Mesenchymal stem cell (in vitro differentiated cells and primary cell): ENCODE measurements at regions not wholly inside any gene's neighbourhood (a gene's known extent, or its start where the extent isn't known, plus 50 kb on each side); places are given as distances from the start of the nearest gene placed in this dataset.
A peak's percentile ranks its signal among the peaks of the same experiment; 100 is the strongest.

Experiments used
- DNase-seq: peaks from one replicate; pipeline ENCODE4 v3.0.0-alpha.2; 2013
- H2AFZ ChIP-seq: one replicate; pipeline ENCODE4 v1.6.1; 2013; ENCODE audit warnings: low read depth, mild to moderate bottlenecking, control low read depth, inconsistent platforms, low read length, moderate library complexity
- H2AK5ac ChIP-seq: 2 replicates; pipeline ENCODE4 v1.6.1; 2013; ENCODE audit warnings: low read length, moderate library complexity, mild to moderate bottlenecking, inconsistent platforms; ENCODE audit not compliant: severe bottlenecking
- H2BK120ac ChIP-seq: one replicate; pipeline ENCODE4 v1.6.1; 2013; ENCODE audit warnings: low read depth, mild to moderate bottlenecking, inconsistent platforms, low read length, moderate library complexity
- H2BK12ac ChIP-seq, 2 experiments: one replicate each; pipeline ENCODE4 v1.6.1; 2013; ENCODE audit warnings: inconsistent platforms in 2 of 2, low read length in 2 of 2, mild to moderate bottlenecking in 2 of 2, moderate library complexity in 2 of 2, control low read depth in 1 of 2
- H2BK15ac ChIP-seq: one replicate; pipeline ENCODE4 v1.6.1; 2013; ENCODE audit warnings: mild to moderate bottlenecking, low read depth, inconsistent platforms; ENCODE audit not compliant: poor library complexity, severe bottlenecking
- H2BK5ac ChIP-seq: 2 replicates; pipeline ENCODE4 v1.6.1; 2013; ENCODE audit warnings: low read depth, mild to moderate bottlenecking, low read length, control low read depth, inconsistent platforms; ENCODE audit not compliant: poor library complexity, severe bottlenecking
- H3K14ac ChIP-seq, 2 experiments: one replicate each; pipeline ENCODE4 v1.6.1; 2013; ENCODE audit warnings: inconsistent platforms in 2 of 2, low read length in 2 of 2, control low read depth in 1 of 2, mild to moderate bottlenecking in 1 of 2, moderate library complexity in 1 of 2
- H3K18ac ChIP-seq, 2 experiments: one replicate each; pipeline ENCODE4 v1.6.1; 2013; ENCODE audit warnings: inconsistent platforms in 2 of 2, low read length in 2 of 2, control low read depth in 1 of 2, low read depth in 1 of 2, mild to moderate bottlenecking in 1 of 2
- H3K23ac ChIP-seq, 2 experiments: one replicate each; pipeline ENCODE4 v1.6.1; 2013; ENCODE audit warnings: inconsistent platforms in 2 of 2, low read length in 2 of 2, mild to moderate bottlenecking in 2 of 2, moderate library complexity in 2 of 2, control low read depth in 1 of 2
- H3K27ac ChIP-seq: 2 replicates; pipeline ENCODE4 v1.5.1; 2013; ENCODE audit warnings: mild to moderate bottlenecking, moderate library complexity, low read length, control low read depth, inconsistent platforms; ENCODE audit not compliant: poor library complexity, severe bottlenecking
- H3K27me3 ChIP-seq, 2 experiments: 2 replicates each; pipeline versions ENCODE4 v1.6.1 to v1.7.0; 2013; ENCODE audit warnings: low read length in 2 of 2, mild to moderate bottlenecking in 2 of 2, moderate library complexity in 2 of 2, control low read depth in 1 of 2, inconsistent platforms in 1 of 2; ENCODE audit not compliant: control insufficient read depth in 1 of 2, insufficient read depth in 1 of 2
- H3K36me3 ChIP-seq, 2 experiments: 2 replicates each; pipeline versions ENCODE4 v1.6.1 to v1.7.0; 2013; ENCODE audit warnings: low read length in 2 of 2, control low read depth in 1 of 2, inconsistent platforms in 1 of 2, low read depth in 1 of 2, mild to moderate bottlenecking in 1 of 2; ENCODE audit not compliant: insufficient read depth in 2 of 2, control insufficient read depth in 1 of 2
- H3K4ac ChIP-seq, 2 experiments: one replicate each; pipeline ENCODE4 v1.6.1; 2013; ENCODE audit warnings: inconsistent platforms in 2 of 2, low read length in 2 of 2, mild to moderate bottlenecking in 2 of 2, moderate library complexity in 2 of 2, control low read depth in 1 of 2, low read depth in 1 of 2
- H3K4me1 ChIP-seq: 2 replicates; pipeline ENCODE4 v1.6.1; 2013; ENCODE audit warnings: low read depth, low read length, control low read depth; ENCODE audit not compliant: control insufficient read depth, insufficient read depth
- H3K4me2 ChIP-seq: 2 replicates; pipeline ENCODE4 v1.6.1; 2013; ENCODE audit warnings: low read length, mild to moderate bottlenecking, inconsistent platforms; ENCODE audit not compliant: poor library complexity, severe bottlenecking
- H3K4me3 ChIP-seq, 2 experiments: 2 replicates each; pipeline versions ENCODE4 v1.5.1 to v1.7.0; 2013; ENCODE audit warnings: low read length in 2 of 2, mild to moderate bottlenecking in 2 of 2, control low read depth in 1 of 2, low read depth in 1 of 2; ENCODE audit not compliant: insufficient read depth in 1 of 2
- H3K79me1 ChIP-seq: replicated peaks from 2 replicates; pipeline ENCODE4 v1.6.1; 2013; ENCODE audit warnings: mild to moderate bottlenecking, control low read depth, low read length, inconsistent platforms; ENCODE audit not compliant: poor library complexity, severe bottlenecking
- H3K9ac ChIP-seq: 2 replicates; pipeline ENCODE4 v1.7.0; 2013; ENCODE audit warnings: mild to moderate bottlenecking, low read length, moderate library complexity
- H3K9me3 ChIP-seq: 2 replicates; pipeline ENCODE4 v1.7.0; 2013; ENCODE audit warnings: mild to moderate bottlenecking, low read length; ENCODE audit not compliant: control insufficient read depth
- H4K8ac ChIP-seq: one replicate; pipeline ENCODE4 v1.6.1; 2013; ENCODE audit warnings: inconsistent platforms, mild to moderate bottlenecking, low read length, moderate library complexity
- H4K91ac ChIP-seq: one replicate; pipeline ENCODE4 v1.6.1; 2013; ENCODE audit warnings: mild to moderate bottlenecking, low read length, inconsistent platforms
- WGBS: methylation state at CpG from one replicate; pipeline ENCODE4 v1.1.7; 2013; ENCODE audit warnings: mixed read lengths; 5-methylcytosine and 5-hydroxymethylcytosine counted together

DNA sequence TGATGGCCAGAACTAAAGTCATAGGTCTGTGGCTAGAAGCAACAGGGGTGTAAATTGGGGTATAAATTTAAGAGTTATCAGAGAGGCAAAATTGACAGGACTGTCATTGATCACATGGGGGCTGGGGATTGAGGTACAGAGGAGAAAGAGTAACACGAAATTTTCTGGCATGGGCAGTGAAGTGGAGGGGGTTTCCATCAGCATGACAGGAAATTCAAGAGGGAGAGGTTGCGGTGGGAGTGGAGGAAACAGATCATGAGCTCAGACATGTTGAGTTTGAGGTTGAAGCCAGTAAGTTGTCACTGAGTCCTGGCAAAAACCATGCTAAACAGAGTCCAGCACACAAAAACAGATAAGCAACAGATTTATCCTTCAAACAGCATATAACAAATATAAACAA lies 192.1 kb upstream of the TSC22D1 start:
- Histone ChIP-seq H3K23ac (no peak overlapping the region), H3K36me3 (no peaks in the 10 kb centered on the region), H4K8ac (no peak overlapping the region), H2BK15ac (no peak overlapping the region), H3K9me3 (no peaks in the 10 kb centered on the region), H3K14ac (no peak overlapping the region), H3K27ac (no peak overlapping the region), H2AFZ (no peak overlapping the region), H2BK120ac (no peak overlapping the region), H3K18ac (no peak overlapping the region), H4K91ac (no peak overlapping the region), H2AK5ac (peak overlapping the region; percentile 52), H2BK12ac (peak overlapping the region; percentile 13 to 76), H3K27me3 (no peaks in the 10 kb centered on the region), H3K79me1 (no peaks in the 10 kb centered on the region), H3K4me1 (peaks cover 3% of the 10 kb centered on the region), H3K4me3 (no peak overlapping the region), H3K9ac (no peak overlapping the region), H3K4me2 (no peak overlapping the region), H2BK5ac (no peak overlapping the region), H3K4ac (no peak overlapping the region)
- WGBS = 60% methylated on average over 2 of the region's 2 CpGs
- no peak for DNase-seq

DNA sequence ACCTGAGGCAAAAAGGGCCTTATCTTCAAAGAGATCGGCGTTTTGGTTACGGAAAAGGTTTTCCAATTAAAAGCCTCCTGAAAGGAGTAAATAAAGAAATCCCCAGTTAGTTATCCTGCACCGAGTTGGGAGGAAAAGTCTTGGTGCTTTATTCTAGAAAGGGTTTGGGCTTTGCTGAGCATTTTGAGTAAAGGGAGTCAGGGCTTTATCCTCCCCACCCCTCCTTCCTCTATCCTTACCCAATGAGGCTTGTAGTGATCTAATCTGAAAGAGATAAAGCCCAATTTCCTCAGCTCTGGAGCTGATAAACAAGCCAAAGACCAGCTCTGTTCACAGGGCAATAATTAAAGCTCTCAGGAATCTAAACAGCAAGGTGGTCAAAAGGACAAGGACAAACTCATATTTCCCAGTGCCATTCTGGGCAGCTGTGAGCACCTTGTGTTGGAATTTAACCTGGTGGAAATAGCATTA lies 188.9 kb upstream of the TSC22D1 start:
- H3K9me3 ChIP-seq = no peaks in the 10 kb centered on the region
- H2BK120ac ChIP-seq = no peak overlapping the region
- WGBS = 51% methylated on average over 4 of the region's 4 CpGs
- peaks cover 7% of the 10 kb centered on the region for H3K4me1 ChIP-seq
- no peak overlapping the region for H4K91ac ChIP-seq
- no peak overlapping the region for H2AK5ac ChIP-seq
- no peak overlapping the region for H3K4ac ChIP-seq
- no peak overlapping the region for H3K18ac ChIP-seq
- no peak overlapping the region for H2BK12ac ChIP-seq
- no peak overlapping the region for H3K9ac ChIP-seq
- H2BK15ac ChIP-seq = no peak overlapping the region
- no peak overlapping the region for H3K27ac ChIP-seq
- H3K36me3 ChIP-seq = no peaks in the 10 kb centered on the region
- H2AFZ ChIP-seq = no peak overlapping the region
- no peak overlapping the region for H3K14ac ChIP-seq
- H2BK5ac ChIP-seq = no peak overlapping the region
- H3K27me3 ChIP-seq = no peaks in the 10 kb centered on the region
- H3K23ac ChIP-seq = no peak overlapping the region
- H3K4me3 ChIP-seq = no peak overlapping the region
- H3K79me1 ChIP-seq = no peaks in the 10 kb centered on the region
- DNase-seq = no peak
- H4K8ac ChIP-seq = no peak overlapping the region
- no peak overlapping the region for H3K4me2 ChIP-seq

DNA sequence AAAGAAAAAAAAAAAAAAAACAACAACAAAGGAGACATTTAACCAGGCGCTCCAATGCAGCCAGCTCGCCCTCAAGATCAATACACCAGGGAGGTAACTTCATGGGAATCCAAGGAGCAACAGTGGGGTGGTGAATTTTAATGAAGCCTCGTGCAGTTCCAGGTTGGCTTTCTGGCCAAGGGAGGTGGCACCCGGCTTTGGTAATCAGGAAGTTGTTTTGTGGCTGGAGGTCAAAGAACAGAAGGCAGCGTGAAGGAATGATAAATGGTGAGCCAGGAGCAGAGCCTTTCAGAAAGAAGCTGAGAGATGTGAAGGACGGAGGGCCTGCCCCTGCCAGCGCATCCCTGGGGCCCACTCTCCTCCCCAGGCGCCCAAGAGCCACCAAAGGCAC lies 188.2 kb upstream of the TSC22D1 start:
- WGBS = 60% methylated on average over 4 of the region's 8 CpGs
- no peak overlapping the region for H2BK120ac ChIP-seq
- H3K36me3 ChIP-seq = no peaks in the 10 kb centered on the region

DNA sequence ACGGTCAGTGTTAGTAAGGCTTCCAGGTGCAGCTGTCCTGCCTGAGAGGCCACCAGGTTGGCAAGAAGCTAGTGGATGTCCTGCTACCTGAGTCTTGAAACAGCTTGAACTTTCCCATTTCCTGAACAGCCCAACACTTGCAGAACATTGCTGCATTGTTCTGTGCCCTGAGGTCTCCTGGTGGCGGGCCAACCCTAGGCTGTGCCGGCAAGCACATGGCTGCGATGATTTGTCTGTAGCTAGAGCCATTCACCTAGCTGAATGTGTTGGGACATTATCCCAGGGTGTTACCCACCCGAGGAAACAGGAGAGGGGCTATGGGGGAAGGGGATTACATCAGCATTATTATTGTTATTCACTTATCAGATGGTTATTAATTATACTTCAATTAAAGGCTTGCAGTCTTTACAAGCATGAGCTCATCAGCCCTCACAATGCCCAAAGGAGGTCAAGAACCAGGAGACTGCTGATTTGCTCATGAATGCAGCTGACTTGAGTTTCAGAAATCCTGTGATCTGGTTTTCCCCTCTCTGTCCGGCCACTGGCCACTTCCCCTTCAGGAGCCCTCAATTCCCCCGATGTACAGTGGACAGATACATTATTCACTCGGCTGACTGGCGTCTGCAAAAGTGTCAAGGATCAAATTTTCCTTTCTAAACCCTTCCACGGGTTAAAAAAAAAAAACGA lies 187.6 kb upstream of the TSC22D1 start:
- H2BK15ac ChIP-seq = peak overlapping the region; percentile 1
- H4K91ac ChIP-seq = no peak overlapping the region
- H2AFZ ChIP-seq = no peak overlapping the region
- no peaks in the 10 kb centered on the region for H3K27me3 ChIP-seq
- no peaks in the 10 kb centered on the region for H3K36me3 ChIP-seq
- no peak overlapping the region for H4K8ac ChIP-seq
- 85% methylated on average over 10 of the region's 11 CpGs for WGBS
- H2AK5ac ChIP-seq = no peak overlapping the region
- peak overlapping the region; percentile 54 for H3K9ac ChIP-seq
- no peak overlapping the region for H3K4ac ChIP-seq
- no peak overlapping the region for H2BK5ac ChIP-seq
- no peak overlapping the region for H2BK12ac ChIP-seq
- no peaks in the 10 kb centered on the region for H3K9me3 ChIP-seq
- no peak overlapping the region for H2BK120ac ChIP-seq
- no peak for DNase-seq
- H3K79me1 ChIP-seq = no peaks in the 10 kb centered on the region
- H3K4me3 ChIP-seq = no peak overlapping the region
- no peak overlapping the region for H3K27ac ChIP-seq
- H3K18ac ChIP-seq = peak overlapping the region in 1 of 2 experiments; percentile 64
- H3K14ac ChIP-seq = no peak overlapping the region
- H3K4me2 ChIP-seq = no peak overlapping the region
- no peak overlapping the region for H3K23ac ChIP-seq
- H3K4me1 ChIP-seq = peaks cover 9% of the 10 kb centered on the region

More for the DNA sequence above, 188.2 kb upstream of the TSC22D1 start:
- Histone ChIP-seq H3K4me3 (no peak overlapping the region), H3K27ac (no peak overlapping the region), H3K4me1 (peaks cover 8% of the 10 kb centered on the region), H2AFZ (no peak overlapping the region), H4K8ac (no peak overlapping the region), H2BK12ac (peak overlapping the region; percentile 33 to 37), H3K9ac (peak overlapping the region; percentile 54), H3K14ac (peak overlapping the region in 1 of 2 experiments; percentile 59), H3K18ac (peak overlapping the region in 1 of 2 experiments; percentile 56), H3K79me1 (no peaks in the 10 kb centered on the region), H2BK15ac (peak overlapping the region; percentile 85), H3K4me2 (no peak overlapping the region), H3K9me3 (no peaks in the 10 kb centered on the region), H3K23ac (no peak overlapping the region), H4K91ac (no peak overlapping the region), H2BK5ac (no peak overlapping the region), H3K4ac (peak overlapping the region; percentile 9 to 63), H2AK5ac (no peak overlapping the region), H3K27me3 (no peaks in the 10 kb centered on the region)
- DNase-seq = no peak
